Umbilical cord (tissue), 1 donor: ENCODE measurements at regions not wholly inside any gene's neighbourhood (a gene's known extent, or its start where the extent isn't known, plus 50 kb on each side); places are given as distances from the start of the nearest gene placed in this dataset.

Experiments used
- DNase-seq: peaks from one replicate; pipeline ENCODE4 v3.0.0-alpha.2; 2015; ENCODE audit warnings: low spot score

DNA sequence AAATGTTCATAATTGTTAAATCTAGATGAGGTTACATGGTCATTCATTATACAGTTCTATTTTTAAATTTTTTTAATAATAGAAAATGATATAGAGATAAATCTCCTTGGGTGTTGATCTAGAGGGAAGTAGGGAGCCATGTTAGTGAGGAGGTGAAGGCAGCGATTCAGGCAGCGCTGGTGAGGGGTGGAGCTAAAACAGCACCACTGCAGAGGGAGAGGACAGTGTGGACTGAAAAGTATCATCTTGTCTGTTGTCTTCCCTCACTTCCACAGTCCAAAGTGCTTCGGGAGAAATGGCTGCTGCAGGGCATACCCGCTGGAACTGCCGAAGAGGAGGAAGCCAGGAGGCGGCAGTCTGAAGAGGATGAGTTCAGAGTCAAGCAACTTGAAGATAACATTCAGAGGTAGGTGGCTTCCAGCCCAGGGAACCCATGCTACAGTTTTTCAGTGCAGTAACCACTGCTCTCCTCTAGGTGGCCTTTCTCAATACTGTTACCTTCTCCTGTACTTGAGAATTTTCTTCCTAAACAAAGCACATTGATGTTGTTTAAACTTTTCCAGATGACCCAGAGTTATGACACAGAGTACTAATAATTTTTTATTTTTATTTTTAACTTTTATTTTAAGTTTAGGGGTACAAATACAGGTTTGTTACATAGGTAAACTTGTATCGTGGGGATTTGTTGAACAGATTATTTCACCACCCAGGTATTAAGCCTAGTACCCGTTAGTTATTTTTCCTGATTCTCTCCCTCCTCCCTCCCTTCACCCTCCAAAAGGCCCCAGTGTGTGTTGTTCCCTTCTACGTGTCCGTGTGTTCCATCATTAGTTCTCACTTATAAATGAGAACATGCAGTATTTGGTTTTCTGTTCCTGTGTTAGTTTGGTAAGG lies 100.5 kb downstream of the PALM2AKAP2 start:
- DNase-seq: no peak

DNA sequence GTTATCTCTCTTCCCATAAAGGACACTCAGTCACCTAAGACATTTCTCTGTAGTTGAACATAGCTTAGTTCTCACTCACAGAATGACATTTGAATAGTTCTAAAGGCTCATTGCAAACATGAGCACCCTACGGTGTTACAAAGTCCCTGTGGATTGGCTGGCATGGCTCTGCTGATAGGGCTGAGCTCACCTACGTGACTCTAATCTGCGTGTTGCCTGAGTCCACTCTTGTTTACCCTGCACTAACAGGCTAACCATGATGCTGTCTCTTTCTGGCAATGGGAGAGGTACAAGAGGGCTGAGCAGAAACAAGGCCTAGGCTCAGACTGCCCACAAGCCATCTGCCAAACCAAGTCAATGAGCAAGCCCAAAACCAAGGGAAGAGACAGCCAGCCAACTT lies 103.6 kb downstream of the PALM2AKAP2 start:
- DNase-seq: no peak

DNA sequence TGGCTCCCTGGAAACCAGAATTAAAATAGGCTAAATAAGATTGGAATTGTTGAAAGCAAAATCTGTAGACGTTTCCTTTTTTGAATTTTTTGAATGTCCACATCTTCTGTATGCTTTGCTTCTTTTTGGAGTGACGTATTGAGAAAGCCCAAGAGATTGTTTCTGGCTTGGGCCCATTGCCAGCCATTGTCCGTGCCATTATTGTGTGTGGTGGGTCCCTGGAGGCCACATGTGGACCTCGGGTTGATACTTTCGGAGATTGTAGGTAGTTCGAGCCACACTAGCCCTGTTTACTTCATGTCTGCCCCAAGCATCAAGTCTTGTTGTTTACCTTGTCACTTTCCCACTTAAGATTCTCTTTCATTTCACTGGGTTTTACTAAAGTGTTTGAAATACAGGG lies 106.0 kb downstream of the PALM2AKAP2 start:
- no peak for DNase-seq

DNA sequence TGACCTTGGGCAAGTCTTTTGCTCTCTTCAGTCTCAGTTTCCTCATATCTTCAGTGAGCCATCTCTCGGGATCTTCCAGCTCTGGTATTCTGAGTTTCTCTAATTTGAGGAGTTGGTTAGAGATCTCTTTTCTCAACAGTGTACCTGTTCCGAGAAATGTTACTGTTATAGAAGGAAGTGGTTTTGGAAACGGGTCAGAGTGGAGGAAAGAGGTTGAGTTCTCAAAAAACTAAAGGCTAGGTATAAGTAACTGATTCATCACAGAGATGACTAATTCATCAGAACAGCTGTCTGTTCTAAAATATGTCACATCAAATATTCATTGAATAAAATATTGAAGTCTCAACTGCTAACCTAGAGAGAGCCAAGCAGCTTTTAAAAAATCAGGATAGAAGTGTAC lies 106.6 kb downstream of the PALM2AKAP2 start:
- DNase-seq: no peak

DNA sequence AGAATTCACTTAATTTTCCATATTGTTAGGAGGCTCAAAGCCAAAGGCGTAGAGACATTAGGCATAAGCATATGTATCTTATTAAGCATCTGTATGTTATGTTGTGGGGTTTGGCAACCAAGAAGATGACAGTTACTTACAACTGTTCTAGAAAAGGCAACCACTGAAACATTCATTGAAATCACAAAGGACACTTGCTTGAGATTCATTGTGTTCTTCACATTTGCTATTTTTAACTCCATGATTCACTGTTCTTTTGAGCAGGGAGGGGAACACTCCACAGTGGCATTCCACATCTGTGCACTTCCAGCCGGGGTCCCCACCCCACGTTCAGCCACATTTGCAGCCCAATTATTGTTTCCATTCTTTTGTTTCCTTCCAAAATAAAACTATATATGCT lies 107.1 kb downstream of the PALM2AKAP2 start:
- DNase-seq: no peak

DNA sequence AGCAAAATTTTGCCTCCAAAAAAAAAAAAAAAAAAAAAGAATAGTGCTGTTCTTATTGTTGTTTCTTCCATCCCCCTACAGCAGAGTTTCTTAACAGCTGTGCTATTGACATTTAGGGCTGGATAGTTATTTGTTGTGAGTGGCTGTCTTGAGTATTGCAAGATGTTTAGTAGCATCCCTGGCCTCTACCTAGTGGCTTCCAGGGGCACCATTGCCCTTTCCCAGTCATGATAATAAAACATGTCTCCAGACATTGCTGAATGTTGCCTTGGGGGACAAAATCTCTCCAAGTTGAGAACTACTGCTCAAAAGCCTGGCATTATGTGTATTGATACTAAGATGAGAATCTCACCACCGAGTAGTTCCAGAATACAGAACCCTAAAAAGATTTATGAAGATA lies 108.7 kb downstream of the PALM2AKAP2 start:
- no peak for DNase-seq

DNA sequence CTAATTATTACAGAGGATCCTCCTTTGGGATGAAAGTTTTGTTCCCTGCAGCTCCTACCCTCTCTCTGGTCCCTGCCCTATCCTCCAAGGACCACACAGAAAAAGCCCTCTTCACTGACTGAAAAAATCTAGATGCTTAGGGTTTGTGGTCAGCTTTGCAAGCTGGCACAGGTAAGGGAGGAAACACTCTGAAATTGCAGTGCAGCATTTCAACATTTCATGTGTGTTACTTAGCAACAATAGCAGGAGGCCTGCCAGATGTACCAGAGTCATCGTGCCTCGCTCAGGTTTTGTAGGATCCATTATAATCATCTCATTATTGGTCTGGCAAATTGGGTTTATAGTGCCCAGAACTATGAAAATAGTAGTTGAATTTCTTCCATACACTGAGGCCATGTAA lies 109.5 kb downstream of the PALM2AKAP2 start:
- no peak for DNase-seq

DNA sequence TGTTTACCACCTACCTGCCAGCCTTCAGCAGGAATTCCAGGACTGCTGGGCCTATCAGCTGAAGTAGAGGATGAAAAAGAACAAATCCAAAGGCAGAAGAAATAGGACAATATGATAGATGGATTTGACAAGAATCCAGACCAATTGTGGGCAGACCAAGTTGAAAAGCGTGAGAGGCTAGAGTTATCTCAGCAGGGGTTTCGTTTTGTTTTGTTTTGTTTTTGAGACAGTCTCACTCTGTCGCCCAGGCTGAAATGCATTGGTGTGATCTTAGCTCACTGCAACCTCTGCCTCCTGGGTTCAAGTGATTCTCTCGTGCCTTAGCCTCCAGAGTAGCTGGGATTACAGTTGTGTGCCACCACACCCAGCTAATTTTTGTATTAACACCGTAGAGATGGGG lies 113.2 kb downstream of the PALM2AKAP2 start:
- DNase-seq: no peak

DNA sequence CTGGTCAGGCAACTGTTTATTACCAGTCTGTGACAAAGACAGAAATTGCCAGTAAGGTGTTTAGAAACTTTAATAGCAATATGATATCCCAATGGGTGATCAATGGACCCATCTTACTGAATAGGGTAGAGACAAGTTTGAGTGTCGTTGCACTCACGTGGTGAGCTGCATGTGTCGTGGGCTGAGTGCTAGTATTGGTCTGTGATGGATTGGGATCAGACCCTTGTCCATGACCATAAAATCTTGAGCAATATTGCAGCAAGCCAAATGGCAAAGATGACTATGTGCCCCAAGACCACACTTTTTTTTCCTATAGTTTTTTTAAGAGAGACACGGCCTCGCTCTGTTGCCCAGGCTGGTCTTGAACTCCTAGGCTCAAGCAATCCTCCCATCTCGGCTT lies 114.5 kb downstream of the PALM2AKAP2 start:
- DNase-seq: no peak

DNA sequence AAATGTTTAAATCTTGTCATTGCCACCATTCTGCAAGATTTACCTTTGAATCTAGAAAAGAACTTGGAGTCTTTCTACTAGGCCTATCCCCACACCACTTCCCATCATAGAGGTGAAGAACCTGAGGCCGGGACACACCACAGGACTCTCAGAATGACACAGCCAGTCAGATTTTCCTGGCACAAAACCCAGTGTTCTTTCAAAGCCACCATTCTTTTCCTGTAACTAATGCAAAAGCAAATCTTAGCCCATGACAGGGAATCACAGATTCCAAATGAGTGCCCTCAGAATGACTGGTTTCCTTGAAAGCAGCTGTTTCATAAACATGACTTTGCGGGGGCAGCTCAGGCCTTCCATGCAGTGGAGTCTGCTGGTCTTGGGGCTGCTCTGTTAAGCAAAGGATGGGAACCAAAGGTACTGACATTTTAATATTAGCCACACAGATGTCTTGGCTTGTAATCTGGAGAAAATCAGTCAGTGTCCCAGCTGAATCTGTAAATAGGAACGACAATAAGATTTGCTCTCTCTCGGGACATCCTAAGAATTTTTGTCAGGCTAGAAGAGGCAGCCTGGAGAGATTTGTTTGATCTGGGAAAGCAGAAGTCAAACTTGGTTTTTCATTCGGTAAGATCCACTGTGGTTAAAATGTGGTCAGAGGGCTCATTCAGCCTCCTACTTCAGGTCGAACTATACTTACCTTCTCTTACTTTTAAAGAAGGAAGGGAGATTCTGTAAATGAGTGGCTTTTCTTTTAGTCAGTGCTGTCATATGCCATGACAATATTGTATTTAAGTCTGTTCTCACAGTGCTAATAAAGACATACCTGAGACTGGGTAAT lies 115.1 kb downstream of the PALM2AKAP2 start:
- DNase-seq: no peak

DNA sequence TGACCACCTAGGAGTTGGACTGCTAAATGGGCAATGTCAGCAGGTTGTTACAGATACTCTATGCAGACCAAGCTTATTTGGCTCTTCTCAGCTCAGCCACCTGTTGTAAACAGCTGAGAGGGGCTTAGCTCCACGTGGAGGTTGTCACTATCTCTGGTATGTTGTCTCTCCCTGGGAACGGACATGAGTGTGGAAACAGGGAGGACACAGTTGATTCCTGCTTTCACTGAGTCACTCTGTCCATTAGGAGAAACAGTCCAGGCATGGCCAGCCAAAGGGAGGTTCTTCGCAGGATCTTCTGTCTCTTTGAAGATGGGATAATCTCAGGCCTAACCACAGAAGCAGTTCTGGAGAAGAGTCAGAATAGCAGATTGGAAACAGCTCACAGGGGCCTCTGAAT lies 121.2 kb downstream of the PALM2AKAP2 start:
- peak; percentile 93 for DNase-seq

DNA sequence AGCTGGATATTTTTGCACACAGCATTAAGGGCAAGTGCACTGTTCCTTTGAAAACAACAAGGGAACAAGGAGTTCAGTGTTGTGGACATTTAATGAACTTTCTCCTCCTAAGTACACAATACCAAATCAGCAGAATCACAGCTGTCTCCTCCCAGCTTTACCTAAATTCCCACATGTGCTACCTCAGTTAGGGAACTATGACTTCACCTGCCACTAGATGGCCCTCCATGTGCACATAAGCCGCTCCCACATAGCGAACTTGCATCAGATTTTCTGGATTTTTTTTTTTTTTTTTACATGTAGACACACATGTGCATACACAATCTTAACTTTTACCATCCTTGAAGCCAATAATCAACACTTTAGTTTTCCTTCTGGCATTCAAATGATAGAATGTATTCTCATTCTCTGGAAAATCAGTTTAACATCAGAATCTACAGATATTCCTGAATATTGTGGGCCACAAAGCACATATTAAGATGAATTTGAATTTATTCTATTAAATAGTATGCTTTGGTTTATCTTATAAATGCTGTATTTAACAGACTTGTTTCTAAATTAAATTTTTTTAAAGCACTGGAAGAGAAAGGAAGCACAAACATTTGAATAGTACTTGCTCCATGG lies 123.6 kb downstream of the PALM2AKAP2 start:
- peak; percentile 76 for DNase-seq

DNA sequence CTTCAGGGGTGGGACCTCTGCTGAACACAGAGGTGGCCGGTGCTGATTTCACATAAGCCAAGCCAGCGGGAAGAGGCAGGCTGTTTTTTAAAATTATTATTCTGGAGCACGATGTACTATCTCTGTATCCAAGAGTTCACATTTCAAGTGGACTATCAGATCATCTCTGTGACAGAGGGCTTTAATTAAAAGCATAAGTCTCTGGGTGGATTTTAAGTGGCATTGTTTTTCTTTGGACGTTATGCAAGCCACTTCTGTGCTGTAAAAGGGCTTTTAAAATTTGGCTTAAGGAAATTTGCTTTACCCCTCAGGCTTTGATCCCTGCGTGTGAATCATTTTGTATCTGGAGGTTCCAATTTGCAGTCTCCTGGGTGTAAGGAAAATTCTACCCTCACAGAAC lies 124.7 kb downstream of the PALM2AKAP2 start:
- no peak for DNase-seq

DNA sequence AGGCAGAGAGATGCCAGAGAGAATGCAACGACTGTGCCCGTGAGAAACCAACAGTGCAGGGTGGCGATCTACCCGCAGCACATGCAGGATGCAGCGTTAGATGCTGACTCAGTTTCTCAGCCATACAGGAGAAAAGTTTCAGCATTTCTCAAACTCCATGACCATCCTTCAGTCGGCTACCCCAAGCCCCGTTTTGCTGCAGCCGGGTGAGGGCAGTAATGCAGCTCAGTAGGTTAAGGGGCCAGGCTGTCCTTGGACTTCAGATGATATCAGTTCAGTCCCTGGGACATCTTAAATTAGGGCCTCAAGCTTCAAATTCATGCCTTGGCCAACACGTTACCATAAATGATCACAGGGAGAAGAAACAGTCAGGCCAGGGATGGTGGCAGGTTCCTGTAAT lies 125.5 kb downstream of the PALM2AKAP2 start:
- no peak for DNase-seq

DNA sequence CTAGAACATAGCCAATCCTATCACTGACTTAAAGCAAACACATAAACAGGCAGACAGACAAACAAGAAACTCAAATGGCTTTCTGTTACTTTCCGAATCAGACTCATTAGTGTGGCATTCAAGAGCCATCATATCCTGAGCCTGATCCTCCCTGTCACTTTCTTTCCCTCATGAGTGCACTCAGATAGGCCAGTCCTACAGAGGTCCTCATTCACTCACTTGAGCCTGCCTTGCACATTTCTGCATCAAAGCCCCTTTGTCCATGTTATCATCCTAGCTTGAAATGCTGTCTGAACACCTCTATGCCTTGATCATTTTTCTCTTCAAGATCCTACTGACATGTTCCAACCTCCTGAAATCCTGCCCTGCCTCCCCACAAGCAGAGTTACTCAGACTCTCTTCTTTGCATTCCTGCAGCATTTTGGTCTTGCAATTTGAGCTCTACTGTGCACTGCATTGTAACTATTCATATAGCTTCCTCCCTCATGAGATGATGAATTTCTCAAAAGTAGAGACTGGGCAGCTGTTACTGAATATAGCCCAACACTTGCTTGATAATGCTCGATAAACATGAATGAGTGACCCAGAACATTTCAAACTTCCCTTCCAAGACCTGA lies 126.9 kb downstream of the PALM2AKAP2 start:
- peak; percentile 45 for DNase-seq

DNA sequence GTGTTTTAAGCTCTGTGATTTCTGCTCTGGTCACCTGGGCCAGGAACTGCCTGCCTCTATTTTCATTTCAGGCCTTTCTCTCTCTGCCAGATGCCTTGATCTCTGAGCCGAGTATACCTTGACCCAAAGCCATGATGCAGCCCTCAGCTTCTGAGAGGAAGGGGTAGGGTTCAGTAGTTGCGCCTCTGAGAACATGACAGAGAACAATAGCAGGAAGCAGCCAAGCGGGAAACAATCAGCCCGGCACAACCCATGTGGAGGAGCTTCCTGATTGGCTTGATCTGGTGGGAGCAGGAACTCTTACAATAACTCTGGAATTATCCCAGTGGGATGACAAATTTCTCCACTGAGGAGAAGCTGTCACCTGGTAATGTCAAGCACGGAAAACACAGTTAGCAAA lies 127.4 kb downstream of the PALM2AKAP2 start:
- DNase-seq: peak; percentile 53

DNA sequence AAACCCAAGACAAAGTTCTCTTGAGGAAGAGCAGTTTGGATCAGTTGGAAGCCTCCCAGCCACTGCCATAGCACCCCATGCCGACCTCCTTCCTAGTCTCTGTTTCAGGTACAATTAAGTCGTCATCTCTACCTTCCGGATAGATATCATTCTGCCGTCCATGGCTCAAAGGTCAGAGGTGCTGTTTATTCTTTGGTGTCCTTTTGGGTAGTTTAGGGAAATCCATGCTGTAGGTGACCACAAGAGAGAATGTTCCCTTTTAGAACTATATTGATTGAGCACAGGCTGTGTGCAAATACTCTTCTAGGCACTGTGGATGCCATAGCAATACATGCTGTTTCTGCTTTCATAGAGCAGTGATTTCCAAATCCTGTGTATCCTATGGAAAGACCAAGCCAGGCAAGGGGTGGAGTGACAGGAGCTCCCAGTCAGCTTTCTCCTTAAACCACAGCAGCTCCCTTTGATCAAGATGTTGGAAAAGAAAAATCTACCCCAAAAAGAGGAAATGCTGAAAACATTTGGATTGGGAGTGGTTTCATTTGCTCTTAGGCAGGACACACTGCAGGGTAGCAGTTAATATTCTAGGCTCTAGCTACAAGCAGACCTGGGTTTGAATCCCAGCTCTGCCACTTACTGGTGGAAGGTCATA lies 127.9 kb downstream of the PALM2AKAP2 start:
- DNase-seq: no peak

DNA sequence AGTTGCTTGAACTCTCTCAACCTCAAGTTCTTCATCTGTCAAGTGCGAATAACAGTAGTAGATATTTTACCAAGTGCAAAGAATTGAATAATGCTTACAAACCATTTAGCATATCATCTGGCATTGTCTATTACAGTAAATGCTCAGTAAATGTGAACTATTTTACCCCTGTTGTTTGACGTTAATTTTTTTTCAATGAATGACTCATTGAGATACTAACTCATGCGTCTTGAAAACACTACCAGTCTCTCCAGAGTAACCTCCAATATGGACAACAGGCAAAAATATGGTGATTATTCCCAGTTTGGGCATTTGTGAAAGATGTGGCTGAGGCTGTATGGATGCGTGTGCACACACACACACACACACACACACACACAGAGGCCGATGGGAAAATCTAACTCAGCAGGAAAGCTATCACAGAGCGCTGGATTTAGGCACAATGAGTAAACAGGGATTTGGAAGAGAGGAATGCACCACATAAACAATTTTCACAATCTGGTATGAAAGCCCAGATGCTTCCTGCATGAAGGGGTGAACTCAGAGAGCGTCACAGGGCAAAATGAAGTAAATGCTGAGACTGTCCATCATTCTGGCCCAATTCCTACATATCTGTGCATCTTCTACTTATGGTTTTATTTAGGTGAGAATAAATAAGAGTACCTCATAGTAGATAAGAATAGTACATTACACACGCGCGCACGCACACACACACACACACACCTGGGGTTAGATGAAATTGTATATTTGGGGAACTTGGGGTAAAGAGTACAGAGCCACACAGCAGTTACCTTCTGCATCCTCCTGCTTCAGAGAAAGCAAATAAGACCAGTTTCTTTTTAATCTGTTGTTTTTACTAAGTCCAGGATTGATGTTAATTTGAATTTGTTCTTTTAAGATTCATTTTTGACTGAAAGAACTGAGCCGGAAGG lies 128.7 kb downstream of the PALM2AKAP2 start:
- DNase-seq: no peak

DNA sequence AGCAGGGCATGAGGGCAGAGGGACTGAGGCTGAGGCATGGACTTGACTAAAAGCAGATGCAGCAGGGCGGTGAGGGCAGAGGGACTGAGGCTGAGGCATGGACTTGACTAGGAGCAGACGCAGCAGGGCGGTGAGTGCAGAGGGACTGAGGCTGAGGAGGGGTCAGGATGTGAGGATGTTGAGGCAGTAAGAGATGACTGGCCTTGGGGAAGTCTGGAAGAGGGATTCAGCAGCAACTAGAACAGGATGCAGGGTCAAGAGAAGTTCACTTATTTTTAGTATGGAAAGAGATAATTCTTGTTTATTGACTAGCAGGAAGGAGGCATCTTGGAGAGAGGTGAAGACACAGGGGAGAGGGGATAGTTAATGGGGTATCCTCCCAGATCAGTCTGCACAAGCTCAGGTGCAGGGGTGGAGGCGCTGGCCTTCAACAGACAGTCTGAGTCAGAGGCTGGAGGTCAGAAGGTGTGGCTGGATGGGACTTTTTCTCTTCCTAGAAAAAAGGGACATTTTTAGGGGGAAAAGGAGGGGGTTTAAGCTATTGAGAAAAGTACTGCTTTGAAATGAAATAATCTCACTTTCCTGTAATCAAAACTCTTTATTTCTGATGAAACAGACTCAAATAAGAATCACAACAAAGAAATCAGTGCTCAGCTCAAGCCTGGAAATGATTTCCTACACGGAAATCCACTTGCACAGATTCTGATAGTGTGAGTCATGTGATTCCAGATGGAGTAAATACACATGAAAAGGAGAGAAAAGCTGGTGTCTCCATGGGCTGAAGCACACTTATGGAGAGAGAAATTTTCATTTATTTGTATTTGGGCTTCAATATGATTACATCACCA lies 130.9 kb downstream of the PALM2AKAP2 start:
- DNase-seq: peak; percentile 66
